ENCODE measurements at regions not wholly inside any gene's neighbourhood (a gene's known extent, or its start where the extent isn't known, plus 50 kb on each side); places are given as distances from the start of the nearest gene placed in this dataset.

- ATAC-seq, result no peak
- no peaks in the 10 kb centered on the region for H3K27me3 ChIP-seq
- WGBS, 2 donors (ENCODE audit: low coverage in 1 of 2), result 67 to 75% methylated on average over 1 of the region's 1 CpG
- TF ChIP-seq CTCF (IDR thresholded peaks at IDR 0.05) (no peak), POLR2A (IDR thresholded peaks at IDR 0.05) (no peak), EP300 (IDR thresholded peaks at IDR 0.05) (no peak), POLR2AphosphoS5 (IDR thresholded peaks at IDR 0.05) (no peak)
- no peak overlapping the region for H3K27ac ChIP-seq
- no peaks in the 10 kb centered on the region for H3K36me3 ChIP-seq
- no peaks in the 10 kb centered on the region for H3K4me1 ChIP-seq
- H3K4me3 ChIP-seq, result no peak overlapping the region
- no peaks in the 10 kb centered on the region for H3K9me3 ChIP-seq
Observed at GRCh38 chrX:20803971-20804370, 537.3 kb upstream of the RPS6KA3 start.

- ATAC-seq, result no peak
- no peaks in the 10 kb centered on the region for H3K36me3 ChIP-seq
- no peaks in the 10 kb centered on the region for H3K9me3 ChIP-seq
- no peak overlapping the region for H3K27ac ChIP-seq
- no peaks in the 10 kb centered on the region for H3K4me1 ChIP-seq
- no peak overlapping the region for H3K4me3 ChIP-seq
- no CpG with 5 or more reads among the region's 1 CpG for WGBS, 2 donors (ENCODE audit: low coverage in 1 of 2)
- TF ChIP-seq POLR2AphosphoS5 (IDR thresholded peaks at IDR 0.05) (no peak), EP300 (IDR thresholded peaks at IDR 0.05) (no peak), POLR2A (IDR thresholded peaks at IDR 0.05) (no peak), CTCF (IDR thresholded peaks at IDR 0.05) (no peak)
- H3K27me3 ChIP-seq, result no peaks in the 10 kb centered on the region
Observed at GRCh38 chrX:20802036-20802435, 535.3 kb upstream of the RPS6KA3 start.

GRCh38 chrX:20796450-20796849, 529.7 kb upstream of the RPS6KA3 start:
- no peak overlapping the region for H3K27ac ChIP-seq
- H3K4me3 ChIP-seq, result no peak overlapping the region
- 100% methylated on average over 1 of the region's 2 CpGs; no CpG with 5 or more reads in 1 of the 2 donors for WGBS, 2 donors (ENCODE audit: low coverage in 1 of 2)
- H3K36me3 ChIP-seq, result no peaks in the 10 kb centered on the region
- ATAC-seq, result no peak
- no peaks in the 10 kb centered on the region for H3K27me3 ChIP-seq
- H3K9me3 ChIP-seq, result no peaks in the 10 kb centered on the region
- H3K4me1 ChIP-seq, result no peaks in the 10 kb centered on the region
- TF ChIP-seq EP300 (IDR thresholded peaks at IDR 0.05) (no peak), POLR2A (IDR thresholded peaks at IDR 0.05) (no peak), POLR2AphosphoS5 (IDR thresholded peaks at IDR 0.05) (no peak), CTCF (IDR thresholded peaks at IDR 0.05) (no peak)

- 45 to 81% methylated on average over 3 of the region's 3 CpGs for WGBS, 2 donors (ENCODE audit: low coverage in 1 of 2)
- Histone ChIP-seq H3K27ac (no peak overlapping the region), H3K36me3 (no peaks in the 10 kb centered on the region), H3K9me3 (no peaks in the 10 kb centered on the region), H3K27me3 (no peaks in the 10 kb centered on the region), H3K4me1 (no peaks in the 10 kb centered on the region), H3K4me3 (no peak overlapping the region)
- no peak for ATAC-seq
- TF ChIP-seq CTCF (IDR thresholded peaks at IDR 0.05), result no peak
- TF ChIP-seq POLR2A (IDR thresholded peaks at IDR 0.05), result no peak
- TF ChIP-seq EP300 (IDR thresholded peaks at IDR 0.05), result no peak
- TF ChIP-seq POLR2AphosphoS5 (IDR thresholded peaks at IDR 0.05), result no peak
Observed at GRCh38 chrX:20789103-20789502, 522.4 kb upstream of the RPS6KA3 start.

- ATAC-seq, result no peak
- Histone ChIP-seq H3K27ac (no peak overlapping the region), H3K4me3 (no peak overlapping the region), H3K9me3 (no peaks in the 10 kb centered on the region), H3K4me1 (no peaks in the 10 kb centered on the region), H3K27me3 (no peaks in the 10 kb centered on the region), H3K36me3 (no peaks in the 10 kb centered on the region)
- WGBS, 2 donors (ENCODE audit: low coverage in 1 of 2), result 40 to 58% methylated on average over 1 to 2 of the region's 2 CpGs
- TF ChIP-seq EP300 (IDR thresholded peaks at IDR 0.05) (no peak), POLR2A (IDR thresholded peaks at IDR 0.05) (no peak), POLR2AphosphoS5 (IDR thresholded peaks at IDR 0.05) (no peak)
Observed at GRCh38 chrX:20767346-20767745, 500.6 kb upstream of the RPS6KA3 start.

All from gastroesophageal sphincter (tissue), 4 donors.